ENCODE measurements at regions not wholly inside any gene's neighbourhood (a gene's known extent, or its start where the extent isn't known, plus 50 kb on each side); places are given as distances from the start of the nearest gene placed in this dataset.

DNA sequence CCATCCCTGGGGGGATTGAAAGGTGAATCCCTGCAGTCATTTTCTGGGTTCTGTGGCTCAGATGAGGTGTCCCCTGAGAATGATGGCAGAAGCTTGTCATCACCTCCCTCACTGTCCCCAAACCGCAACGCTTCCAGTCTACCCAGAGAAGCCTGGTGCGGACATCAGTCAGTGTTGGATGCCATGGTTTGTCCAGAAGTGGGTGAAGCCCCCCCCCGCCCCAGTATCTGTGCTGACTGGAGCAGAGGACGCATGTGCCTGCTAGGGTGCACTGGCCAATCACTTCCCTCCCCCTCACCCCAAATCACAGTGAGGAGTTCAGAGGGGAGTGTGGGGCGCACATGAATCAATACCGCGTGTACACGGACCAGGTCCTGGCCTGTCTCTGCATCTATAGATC lies 150.5 kb downstream of the TEX29 start:
- TF ChIP-seq POLR2A (IDR thresholded peaks at IDR 0.05) (no peak), EP300 (IDR thresholded peaks at IDR 0.05) (no peak), POLR2AphosphoS5 (IDR thresholded peaks at IDR 0.05) (no peak)
- TF ChIP-seq, protein P1, sequence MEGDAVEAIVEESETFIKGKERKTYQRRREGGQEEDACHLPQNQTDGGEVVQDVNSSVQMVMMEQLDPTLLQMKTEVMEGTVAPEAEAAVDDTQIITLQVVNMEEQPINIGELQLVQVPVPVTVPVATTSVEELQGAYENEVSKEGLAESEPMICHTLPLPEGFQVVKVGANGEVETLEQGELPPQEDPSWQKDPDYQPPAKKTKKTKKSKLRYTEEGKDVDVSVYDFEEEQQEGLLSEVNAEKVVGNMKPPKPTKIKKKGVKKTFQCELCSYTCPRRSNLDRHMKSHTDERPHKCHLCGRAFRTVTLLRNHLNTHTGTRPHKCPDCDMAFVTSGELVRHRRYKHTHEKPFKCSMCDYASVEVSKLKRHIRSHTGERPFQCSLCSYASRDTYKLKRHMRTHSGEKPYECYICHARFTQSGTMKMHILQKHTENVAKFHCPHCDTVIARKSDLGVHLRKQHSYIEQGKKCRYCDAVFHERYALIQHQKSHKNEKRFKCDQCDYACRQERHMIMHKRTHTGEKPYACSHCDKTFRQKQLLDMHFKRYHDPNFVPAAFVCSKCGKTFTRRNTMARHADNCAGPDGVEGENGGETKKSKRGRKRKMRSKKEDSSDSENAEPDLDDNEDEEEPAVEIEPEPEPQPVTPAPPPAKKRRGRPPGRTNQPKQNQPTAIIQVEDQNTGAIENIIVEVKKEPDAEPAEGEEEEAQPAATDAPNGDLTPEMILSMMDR (IDR thresholded peaks at IDR 0.05): no peak

All from stomach (tissue), 4 donors.